HG02763 (cell line): ENCODE measurements at regions not wholly inside any gene's neighbourhood (a gene's known extent, or its start where the extent isn't known, plus 50 kb on each side); places are given as distances from the start of the nearest gene placed in this dataset.

Experiments used
- ATAC-seq: cut with Tn5 transposase; IDR thresholded peaks from one replicate; pipeline ENCODE4 v1.9.1; 2021; ENCODE audit warnings: mild to moderate bottlenecking, moderate library complexity; ENCODE audit not compliant: unreplicated experiment

DNA sequence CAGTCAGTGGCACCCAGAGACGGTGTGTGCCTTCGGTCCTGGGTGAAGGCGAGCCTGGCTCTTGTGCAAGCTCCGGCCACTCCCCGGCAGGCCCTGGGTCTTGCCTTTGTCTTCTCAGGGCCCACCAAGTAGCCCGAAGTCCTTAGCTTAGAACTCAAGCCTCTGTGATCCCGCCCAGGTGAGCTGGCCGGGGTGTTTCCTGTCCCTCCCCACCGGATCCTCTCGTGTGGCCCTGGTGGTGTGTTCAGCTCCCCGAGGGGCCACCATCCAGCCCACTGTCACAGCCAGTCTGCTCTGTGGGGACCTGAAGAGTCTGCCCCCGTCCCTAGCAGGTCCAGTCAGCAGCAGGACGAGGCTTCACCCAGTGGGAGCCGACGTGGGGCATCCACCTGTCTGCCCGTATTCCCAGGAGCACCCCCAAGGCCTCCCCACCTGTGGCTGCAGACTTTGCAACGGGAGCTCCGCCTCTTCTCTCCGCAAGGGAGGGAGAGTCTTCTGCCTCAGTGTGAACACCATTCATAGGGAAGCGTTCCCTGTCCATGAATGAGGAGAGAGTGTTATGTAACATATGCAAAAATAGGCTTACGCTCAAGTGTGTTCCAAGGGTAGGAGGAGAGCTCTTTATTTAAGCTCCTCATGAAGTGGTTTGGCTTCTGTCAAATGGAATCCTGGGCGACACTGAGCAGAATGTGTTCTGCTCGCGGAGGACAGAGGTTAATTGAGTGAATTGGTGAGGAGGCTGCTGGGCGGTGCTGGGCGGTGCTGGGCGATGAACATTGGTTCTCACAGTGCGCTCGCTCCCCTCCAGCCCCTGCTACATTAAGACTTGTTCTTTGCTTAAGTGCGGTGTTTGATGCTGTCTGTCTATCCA lies 108.9 kb downstream of the CRYAA start:
- ATAC-seq = no peak

DNA sequence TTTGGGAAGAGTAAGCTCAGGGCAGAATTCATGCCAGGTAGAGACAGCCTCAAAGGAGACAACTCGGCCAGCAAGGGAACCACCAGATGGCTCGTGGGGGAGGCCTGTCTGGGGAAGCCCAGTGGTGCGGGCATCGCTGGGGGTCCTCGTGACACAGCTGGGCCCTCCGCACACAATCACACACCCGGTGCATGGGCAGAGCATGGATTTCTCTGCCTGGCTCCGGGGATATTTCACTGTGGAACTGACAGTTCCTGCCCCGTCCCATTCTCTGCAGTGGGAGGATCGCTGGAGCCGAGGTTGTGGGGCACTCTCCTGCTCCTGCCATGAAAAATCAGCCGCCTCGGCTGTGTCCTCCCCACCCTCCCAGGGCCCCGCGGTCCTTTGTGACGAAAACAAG lies 108.0 kb downstream of the CRYAA start:
- ATAC-seq = no peak

DNA sequence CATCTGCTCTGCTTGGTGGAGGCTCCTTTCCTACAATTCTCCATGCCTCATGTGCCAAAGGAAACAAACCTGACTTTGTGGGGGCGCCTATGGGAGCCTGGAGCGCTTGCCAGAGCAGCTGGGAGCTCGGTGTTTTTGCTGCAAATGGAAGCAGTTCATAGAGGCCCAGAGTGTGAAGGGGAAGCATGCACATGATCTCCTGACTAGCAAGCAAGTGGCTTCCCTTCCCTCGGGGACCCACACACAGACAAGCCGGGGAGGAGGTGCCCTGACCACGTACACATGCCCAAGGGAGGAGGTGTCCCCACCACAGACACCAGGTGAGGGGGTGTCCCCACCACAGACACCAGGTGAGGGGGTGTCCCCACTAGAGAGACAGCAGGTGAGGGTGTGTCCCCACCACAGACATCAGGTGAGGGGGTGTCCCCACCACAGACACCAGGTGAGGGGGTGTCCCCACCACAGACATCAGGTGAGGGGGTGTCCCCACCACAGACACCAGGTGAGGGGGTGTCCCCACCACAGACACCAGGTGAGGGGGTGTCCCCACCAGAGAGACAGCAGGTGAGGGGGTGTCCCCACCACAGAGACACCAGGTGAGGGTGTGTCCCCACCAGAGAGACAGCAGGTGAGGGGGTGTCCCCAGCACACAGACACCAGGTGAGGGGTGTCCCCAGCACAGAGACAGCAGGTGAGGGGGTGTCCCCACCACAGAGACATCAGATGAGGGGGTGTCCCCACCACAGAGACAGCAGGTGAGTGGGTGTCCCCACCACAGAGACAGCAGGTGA lies 106.8 kb downstream of the CRYAA start:
- ATAC-seq = no peak

DNA sequence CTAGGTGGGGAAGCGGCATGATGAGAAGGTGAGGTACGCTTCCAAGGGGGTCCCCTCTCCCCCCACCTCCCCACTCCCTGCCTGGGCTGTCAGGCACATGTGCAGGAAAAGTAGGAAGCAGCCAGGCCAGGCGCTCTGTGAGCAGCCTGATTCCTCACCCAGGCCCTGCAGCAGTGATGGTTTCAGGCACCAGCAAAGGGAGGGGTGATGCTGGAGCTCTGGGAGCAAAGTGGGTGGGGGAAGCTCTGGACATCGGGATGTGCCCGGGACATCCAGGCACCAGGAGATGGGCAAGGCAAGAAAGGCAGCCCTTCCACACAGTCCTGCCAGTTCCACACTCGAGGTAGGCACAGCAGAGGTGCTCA lies 106.1 kb downstream of the CRYAA start:
- ATAC-seq = no peak

DNA sequence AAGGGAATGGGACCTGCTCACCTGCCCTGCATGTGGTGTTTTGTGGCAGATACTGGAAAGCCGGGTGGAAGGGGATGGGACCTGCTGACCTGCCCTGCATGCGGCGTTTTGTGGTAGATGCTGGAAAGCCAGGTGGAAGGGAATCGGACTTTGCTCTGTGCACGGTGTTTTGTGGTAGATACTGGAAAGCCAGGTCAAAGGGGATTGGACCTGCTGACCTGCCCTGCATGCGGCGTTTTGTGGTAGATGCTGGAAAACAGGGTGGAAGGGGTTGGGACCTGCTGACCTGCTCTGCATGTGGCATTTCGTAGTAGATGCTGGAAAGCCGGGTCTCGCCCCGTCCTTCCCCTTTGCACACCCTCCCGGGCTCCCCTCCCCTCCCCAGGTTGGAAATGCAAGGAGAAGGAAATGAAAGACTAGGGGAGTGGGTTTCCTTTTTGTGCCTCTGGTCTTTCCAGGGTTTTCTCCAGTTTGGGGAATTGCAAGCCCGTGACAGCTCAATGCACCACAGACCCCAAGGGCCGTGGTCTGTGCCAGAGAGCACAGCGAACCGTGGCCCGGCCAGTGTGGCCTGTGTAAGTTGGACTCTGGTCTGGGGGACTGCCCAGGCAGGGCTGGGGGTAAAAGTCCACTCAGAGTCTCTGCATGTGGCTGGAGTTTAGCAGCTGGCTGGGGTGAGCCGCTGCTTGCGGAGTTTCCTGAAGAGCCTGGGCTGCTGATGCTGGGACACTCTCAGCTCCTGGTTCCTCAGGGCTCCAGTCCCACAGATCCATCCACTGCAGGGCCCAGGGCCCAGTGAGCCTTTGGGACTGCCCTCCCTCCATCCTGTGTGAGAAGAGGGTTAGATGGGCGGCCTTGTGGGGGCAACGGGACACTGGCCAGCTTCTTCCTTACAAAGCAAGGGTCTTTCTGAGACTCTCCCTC lies 105.5 kb downstream of the CRYAA start:
- ATAC-seq = no peak

DNA sequence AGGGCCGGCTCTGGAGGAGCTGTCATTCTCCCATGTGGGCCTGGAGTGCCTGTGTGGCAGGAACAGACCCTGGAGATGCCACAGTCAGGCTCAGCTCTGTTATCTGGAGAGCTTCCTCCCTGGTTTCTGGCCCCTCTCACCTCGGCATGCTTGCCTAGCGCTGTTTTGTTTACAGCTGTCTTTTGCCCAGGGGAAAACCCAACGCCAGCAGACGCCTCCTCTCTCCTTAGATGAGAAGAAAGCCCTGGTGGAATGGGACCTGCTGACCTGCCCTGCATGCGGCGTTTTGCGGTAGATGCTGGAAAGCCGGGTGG lies 104.9 kb downstream of the CRYAA start:
- no peak for ATAC-seq

DNA sequence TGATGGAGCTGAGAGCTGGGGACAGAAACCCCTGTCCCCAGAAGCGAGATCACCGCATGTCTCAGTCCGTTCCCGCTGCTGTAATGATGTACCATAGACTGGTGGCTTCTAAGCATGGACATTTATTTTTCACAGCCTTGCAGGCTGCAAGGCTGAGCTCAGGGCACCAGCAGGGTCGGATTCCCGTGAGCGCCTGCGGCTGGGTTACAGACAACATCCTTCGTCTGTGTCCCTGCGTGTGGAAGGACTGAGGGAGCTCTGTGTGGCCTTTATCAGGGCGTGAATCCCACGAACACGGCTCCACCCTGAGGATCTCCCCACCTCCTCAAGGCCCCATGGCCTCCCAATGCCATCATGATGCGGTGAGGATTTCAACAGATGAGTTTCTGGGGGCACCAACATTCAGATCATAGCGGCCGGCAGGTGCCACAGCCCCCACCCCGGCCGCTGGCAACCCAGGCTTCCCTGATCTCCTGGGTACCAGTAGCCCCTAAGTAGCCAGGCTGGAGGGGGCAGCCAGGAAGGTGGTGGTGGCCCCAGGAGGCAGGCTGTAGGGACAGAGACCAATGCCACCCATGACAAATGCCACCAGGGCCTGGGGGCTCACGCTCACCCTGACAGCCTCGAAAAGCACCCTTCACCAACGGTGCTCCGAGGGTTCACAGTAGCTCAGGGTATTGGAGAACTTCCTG lies 104.4 kb downstream of the CRYAA start:
- no peak for ATAC-seq

DNA sequence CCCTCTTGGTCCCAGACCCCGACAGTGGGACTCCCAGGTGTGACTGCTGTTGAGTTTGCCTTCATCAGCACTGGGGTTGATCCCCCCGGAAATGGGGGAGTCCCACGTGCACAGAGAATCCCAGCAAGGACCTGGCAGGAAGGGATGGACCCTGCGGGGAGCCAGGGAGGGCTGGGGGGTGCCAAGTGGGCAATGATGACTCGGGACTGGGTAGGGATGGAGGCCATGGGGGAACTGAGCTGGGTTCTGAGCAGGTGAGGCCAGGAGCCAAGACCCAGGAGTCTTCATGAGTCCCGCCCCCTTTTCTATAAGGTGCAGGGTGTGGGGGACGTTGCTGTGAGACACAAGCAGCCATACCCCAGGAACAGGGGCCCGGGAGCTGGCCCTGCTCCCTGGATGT lies 103.8 kb downstream of the CRYAA start:
- ATAC-seq = no peak

DNA sequence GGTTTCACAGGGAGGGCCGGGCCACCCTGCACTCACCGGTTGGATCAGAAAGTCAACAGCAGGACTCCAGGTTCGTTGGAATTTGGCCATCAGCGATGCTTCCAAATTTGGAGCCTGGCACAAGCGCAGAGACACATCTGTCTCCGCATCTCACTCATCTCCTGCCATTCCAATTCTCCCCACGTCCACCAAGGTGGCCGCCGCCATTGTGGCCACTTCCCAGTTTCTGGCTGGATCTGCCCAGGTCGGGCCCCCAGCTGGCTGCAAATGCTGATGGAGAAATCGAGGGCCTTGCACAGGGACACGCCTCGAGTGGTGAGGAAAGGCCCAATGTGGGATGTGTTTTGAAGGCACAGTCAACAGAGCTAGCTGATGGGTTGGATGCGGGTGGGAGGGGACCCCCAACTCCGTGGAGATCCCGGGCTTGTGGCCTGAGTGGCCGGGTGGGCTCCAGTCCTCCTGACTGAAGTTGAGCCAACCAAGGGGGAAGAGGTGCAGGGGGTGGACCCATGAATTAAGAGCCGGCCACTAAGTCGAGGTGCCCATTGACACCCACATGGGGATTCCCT lies 102.7 kb downstream of the CRYAA start:
- ATAC-seq = no peak

DNA sequence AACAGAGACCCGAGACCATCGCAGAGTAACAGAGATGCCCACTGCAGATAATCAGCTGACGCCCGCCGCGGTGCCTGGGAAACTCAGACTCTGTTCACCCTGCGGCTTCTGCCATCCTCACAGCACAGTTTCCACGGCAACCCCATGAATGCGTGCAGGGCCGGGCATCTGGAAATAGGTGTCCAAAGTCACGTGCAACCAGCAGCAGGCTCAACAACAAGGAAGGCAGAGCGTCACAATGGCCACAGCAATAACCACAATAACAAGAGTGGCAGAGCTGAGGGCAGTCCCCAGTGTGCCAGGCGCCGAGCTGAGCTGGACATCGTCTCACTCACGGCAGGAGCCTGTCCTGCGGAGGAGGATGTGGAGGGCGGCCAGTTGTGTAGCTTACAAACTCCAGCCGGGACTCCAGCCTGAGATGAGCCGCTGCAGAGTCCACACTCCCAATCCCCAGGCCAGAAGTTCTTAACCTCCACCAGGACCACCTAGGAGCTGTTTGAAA lies 102.0 kb downstream of the CRYAA start:
- no peak for ATAC-seq

DNA sequence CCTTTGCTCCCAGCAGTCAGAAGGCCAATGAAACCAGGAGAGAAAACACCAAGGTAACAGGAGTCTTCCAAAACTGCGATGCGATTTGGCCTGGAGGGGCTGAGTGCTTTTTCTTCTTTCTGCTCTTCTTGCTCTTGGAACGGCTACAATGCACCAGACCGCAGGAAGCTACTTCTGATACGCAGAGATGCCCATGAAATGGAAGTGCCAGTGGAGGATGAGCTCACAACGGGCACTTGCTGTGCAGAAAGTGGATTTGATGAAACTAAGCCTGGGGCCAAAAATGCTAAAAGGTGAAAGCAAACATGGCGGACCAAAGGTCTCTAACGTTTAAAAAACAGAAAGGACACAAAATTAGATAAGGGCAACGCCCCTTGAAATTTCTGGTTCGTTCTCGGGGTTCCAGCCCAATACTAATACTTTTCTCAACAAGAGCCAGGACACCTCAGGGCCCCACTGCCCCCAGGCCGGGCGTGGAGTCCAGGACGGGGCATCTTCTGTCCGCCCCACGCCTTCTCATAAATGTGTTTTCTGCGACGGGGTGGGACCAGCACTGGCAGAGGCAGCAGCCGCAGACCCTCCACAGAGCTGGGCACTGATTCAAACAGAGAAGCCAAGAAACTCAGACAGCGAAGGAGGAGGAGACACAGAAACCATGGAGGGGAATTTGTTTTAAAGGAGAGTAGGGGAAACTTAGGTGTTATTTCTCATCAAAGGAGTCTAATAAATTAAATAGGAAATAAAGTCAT lies 101.3 kb downstream of the CRYAA start:
- no peak for ATAC-seq

DNA sequence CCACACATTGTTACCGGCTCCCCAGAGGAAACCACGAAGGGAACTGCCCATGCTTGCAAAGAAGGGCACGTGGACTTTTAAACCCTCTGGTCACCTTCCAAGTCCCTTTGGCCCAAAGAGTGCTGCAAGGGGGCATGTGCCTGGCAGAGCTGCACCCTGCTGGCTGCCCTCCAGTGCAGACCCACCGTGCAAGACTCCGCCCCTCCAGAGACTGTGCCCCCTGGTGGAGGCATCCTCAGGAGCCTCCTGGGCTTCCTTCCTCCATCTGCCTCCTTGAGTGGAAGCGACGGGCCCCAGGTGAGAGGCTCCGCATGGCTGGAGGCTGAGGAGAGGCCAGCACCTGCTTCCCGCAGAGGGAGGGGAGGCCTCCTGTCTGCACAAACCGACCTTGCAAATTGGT lies 100.6 kb downstream of the CRYAA start:
- no peak for ATAC-seq

DNA sequence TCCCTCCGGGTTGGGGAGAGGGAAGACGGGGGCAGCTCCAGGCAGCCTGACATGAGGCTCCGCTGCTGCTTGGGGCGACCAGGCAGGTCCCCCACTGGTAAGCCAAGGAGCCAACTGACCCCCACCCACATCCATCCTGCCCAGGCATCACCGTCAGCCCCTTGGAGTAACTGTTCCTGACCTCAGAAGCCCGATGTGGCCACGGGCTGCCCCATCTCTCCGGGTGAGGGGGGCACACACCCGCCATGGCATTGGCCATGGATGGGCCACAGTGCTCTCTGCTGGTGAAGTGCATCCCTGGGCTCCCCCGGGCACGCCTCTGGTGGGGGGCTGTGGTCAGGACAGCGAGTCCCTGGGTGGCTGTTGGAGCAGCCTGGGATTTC lies 100.0 kb downstream of the CRYAA start:
- no peak for ATAC-seq

DNA sequence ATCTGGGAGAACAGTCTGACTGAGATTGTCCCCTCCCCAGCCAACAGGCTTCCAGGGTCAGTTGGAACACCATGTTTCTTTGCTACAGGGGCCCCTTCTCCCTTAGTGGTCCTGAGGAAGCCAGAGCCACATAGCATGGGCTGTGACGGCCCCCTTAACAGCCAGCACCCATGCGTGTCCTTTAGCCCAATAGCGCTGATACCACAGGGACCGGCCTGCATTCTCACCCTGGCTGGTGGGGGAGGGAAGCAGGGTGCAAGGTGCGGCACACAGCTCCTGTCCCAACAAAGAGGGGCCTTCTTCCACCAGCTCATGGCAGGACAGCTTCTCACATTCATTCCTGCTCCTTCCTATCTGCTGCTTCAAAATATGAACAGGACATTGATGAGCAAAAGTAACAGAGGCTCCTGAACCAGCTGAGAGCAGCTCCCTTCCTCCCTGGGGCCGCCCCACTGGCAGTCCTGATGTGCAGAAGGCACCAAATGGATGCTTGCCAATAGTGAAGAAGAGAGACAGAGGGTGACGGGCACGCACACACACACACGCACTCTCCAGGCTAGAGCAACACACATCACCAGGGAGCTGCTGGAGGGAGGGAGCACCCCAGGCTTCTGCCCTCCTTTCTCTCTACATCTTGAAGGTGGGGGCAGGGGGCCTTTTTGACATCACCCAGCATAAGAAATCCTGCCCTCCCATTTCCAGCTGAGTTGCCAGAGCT lies 99.4 kb downstream of the CRYAA start:
- ATAC-seq = no peak

DNA sequence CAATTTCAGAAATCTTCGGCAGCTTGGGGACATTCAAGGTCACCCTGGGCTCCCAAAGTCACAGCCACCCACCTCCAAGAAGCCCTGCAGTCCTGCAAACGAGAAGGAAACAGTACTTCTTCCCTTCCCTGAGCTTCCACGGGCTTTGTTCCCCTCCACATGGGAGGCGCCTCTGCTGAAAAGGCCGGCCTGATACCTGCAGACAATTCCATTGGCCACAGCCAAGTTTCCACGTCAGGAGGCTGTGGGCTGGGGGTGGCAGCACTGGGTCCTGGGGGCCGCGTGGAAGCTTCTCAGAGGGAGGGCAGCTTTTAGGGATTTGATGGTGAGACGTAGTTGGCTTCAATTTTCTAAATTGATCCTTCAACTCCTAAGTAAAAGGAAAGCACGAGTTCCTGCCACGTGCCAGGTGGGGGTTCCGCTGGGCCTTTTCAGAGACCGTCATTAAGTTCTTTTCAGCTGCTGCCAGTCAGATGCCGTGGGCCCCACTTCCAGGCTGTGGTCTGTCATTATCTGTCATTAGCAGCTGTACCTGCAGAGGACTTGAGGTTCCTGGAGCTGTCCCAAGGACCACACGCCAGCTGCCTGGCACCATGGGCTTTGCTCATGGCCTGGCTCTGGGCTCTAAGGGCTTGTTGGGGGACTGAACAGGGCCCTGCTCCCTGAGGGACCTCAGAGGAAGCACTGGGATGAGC lies 98.7 kb downstream of the CRYAA start:
- ATAC-seq = no peak

DNA sequence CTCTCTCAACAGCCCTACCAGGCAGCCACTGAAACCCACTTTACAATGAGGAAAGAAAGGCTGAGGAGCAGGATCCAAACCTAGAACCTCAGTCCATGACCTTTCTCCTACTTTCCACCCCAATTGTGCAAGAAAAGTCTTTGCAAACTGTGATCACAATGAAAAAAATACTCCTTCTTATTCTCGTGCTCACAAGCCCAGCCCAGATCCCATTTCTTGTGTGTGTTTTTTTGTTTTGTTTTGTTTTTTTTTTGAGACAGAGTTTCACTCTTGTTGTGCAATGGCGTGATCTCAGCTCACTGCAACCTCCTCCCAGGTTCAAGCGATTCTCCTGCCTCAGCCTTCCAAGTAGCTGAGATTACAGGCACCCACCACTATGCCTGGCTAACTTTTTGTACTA lies 97.7 kb downstream of the CRYAA start:
- no peak for ATAC-seq

DNA sequence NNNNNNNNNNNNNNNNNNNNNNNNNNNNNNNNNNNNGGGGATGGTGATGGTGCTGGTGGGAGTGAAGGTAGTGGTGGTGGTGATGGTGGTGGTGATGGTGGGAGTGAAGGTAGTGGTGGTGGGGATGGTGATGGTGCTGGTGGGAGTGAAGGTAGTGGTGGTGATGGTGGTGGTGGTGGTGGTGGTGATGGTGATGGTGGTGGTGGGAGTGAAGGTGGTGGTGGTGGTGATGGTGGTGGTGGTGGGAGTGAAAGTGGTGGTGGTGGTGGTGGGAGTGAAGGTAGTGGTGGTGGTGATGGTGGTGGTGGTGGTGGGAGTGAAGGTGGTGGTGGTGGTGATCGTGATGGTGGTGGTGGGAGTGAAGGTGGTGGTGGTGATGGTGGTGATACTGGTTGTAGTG lies 93.6 kb downstream of the CRYAA start:
- ATAC-seq = no peak
